ENCODE measurements at regions not wholly inside any gene's neighbourhood (a gene's known extent, or its start where the extent isn't known, plus 50 kb on each side); places are given as distances from the start of the nearest gene placed in this dataset.
A peak's percentile ranks its signal among the peaks of the same experiment; 100 is the strongest.

DNA sequence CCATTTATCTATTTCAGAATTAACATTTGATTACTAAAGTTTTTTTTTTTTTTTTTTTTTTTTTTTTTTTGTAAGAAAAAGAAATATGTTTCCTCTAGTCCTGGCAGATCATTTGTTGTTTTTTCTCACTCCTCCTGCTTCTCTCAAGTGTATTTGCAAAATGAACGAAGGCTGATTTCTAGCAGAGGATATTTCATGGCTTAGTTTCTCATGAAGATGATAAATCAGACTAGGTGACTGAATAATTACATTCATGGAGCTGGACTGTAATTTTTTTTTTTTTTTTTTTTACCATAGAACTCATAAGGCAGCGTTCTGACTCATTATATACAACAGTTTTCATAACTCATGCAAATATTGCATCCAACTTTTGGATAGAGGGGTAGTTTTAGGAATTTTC, 332.5 kb upstream of the SEMA6D start:
- Histone ChIP-seq H4K20me1 (ENCODE audit: low read length) (no peaks in the 10 kb centered on the region), H3K27me3 (ENCODE audit: low read length) (no peaks in the 10 kb centered on the region), H3F3A (ENCODE audit: low read length, unreplicated experiment) (no peaks in the 10 kb centered on the region), H3K4me3 (ENCODE audit: low read length) (no peak overlapping the region), H3K27ac (ENCODE audit: low read length) (no peak overlapping the region), H3K79me2 (ENCODE audit: low read length) (no peaks in the 10 kb centered on the region), H3K9me3 (ENCODE audit: low read length) (no peaks in the 10 kb centered on the region), H3K4me2 (ENCODE audit: low read length) (no peak overlapping the region), H3K4me1 (ENCODE audit: insufficient read depth, low read length) (peaks cover 17% of the 10 kb centered on the region), H3K9ac (ENCODE audit: low read length) (no peak overlapping the region), H3K9me2 (replicated peaks; ENCODE audit: low read length) (no peaks in the 10 kb centered on the region), H3K36me3 (ENCODE audit: low read depth, low read length) (no peaks in the 10 kb centered on the region), H2AFZ (ENCODE audit: low read length) (no peak overlapping the region)
- CTCF ChIA-PET = no interaction called here
- BruUV-seq (replicated peaks) = no TSS peak
- TF ChIP-seq EZH2 (IDR thresholded peaks at IDR 0.05; ENCODE audit: low read length, unreplicated experiment) (no peak), EZH2phosphoT487 (IDR thresholded peaks at IDR 0.05; ENCODE audit: borderline replicate concordance, low read length) (no peak)
- TF ChIP-seq, protein P1, sequence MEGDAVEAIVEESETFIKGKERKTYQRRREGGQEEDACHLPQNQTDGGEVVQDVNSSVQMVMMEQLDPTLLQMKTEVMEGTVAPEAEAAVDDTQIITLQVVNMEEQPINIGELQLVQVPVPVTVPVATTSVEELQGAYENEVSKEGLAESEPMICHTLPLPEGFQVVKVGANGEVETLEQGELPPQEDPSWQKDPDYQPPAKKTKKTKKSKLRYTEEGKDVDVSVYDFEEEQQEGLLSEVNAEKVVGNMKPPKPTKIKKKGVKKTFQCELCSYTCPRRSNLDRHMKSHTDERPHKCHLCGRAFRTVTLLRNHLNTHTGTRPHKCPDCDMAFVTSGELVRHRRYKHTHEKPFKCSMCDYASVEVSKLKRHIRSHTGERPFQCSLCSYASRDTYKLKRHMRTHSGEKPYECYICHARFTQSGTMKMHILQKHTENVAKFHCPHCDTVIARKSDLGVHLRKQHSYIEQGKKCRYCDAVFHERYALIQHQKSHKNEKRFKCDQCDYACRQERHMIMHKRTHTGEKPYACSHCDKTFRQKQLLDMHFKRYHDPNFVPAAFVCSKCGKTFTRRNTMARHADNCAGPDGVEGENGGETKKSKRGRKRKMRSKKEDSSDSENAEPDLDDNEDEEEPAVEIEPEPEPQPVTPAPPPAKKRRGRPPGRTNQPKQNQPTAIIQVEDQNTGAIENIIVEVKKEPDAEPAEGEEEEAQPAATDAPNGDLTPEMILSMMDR (conservative IDR thresholded peaks at IDR 0.05; ENCODE audit: low read depth, low read length) = no peak
- intact Hi-C loops (cut with micrococcal nuclease) = no loop called here
- no peak for DNase-seq
- no peak for ATAC-seq
- POLR2A ChIA-PET (ENCODE audit: unreplicated experiment) = no interaction called here

DNA sequence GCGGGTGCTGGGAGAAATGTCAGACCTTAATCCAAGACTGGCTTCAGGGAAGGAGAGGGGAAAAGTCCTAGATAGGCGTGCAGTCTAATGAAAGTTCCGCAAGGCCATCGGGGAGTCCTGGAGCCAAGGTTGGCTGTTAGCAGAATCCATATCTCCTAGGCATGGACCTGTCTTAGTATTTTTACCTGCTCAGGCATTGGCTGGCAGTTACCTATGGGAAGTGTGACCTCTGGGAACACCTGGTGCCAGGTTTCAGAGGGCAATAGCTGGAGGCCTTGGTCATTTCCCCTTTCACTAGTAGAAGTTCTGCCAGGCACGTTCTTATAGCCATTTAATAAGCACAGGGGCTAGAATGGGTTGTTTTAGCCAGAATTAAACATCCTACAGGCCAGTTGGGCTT, 330.8 kb upstream of the SEMA6D start:
- H3K4me1 ChIP-seq (ENCODE audit: insufficient read depth, low read length) = peaks cover 33% of the 10 kb centered on the region
- TF ChIP-seq EZH2phosphoT487 (IDR thresholded peaks at IDR 0.05; ENCODE audit: borderline replicate concordance, low read length) (no peak), EZH2 (IDR thresholded peaks at IDR 0.05; ENCODE audit: low read length, unreplicated experiment) (no peak)
- TF ChIP-seq, protein P1 (conservative IDR thresholded peaks at IDR 0.05; ENCODE audit: low read depth, low read length) = no peak
- no peak for ATAC-seq
- POLR2A ChIA-PET (ENCODE audit: unreplicated experiment) = no interaction called here
- H3K9me3 ChIP-seq (ENCODE audit: low read length) = no peaks in the 10 kb centered on the region
- no peak overlapping the region for H3K4me3 ChIP-seq (ENCODE audit: low read length)
- no peak overlapping the region for H3K4me2 ChIP-seq (ENCODE audit: low read length)
- no peaks in the 10 kb centered on the region for H3K27me3 ChIP-seq (ENCODE audit: low read length)
- no peaks in the 10 kb centered on the region for H3K9me2 ChIP-seq (replicated peaks; ENCODE audit: low read length)
- H3K27ac ChIP-seq (ENCODE audit: low read length) = no peak overlapping the region
- no peaks in the 10 kb centered on the region for H3K79me2 ChIP-seq (ENCODE audit: low read length)
- no peaks in the 10 kb centered on the region for H4K20me1 ChIP-seq (ENCODE audit: low read length)
- no TSS peak for BruUV-seq (replicated peaks)
- no peak overlapping the region for H3K9ac ChIP-seq (ENCODE audit: low read length)
- H2AFZ ChIP-seq (ENCODE audit: low read length) = no peak overlapping the region
- H3K36me3 ChIP-seq (ENCODE audit: low read depth, low read length) = no peaks in the 10 kb centered on the region
- intact Hi-C loops (cut with micrococcal nuclease) = no loop called here
- no peak for DNase-seq
- no peaks in the 10 kb centered on the region for H3F3A ChIP-seq (ENCODE audit: low read length, unreplicated experiment)
- CTCF ChIA-PET = no interaction called here

DNA sequence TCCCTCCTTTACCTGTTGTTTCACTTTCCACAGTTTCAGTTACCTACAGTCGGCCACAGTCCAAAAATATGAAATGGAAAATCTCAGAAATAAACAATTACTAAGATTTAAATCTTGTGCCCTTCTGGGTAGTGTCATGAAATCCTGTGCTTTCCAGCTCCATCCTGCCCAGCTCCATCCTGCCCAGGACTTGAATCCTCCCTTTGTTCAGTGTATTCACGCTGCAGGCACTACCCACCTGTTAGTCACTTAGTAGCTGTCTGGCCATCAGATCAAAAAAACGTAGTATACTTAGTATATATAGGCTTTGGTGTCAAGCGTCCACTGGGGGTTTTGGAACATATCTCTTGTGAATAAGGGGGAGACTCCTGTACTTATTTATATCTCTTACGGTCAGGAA, 329.0 kb upstream of the SEMA6D start:
- DNase-seq (peak; percentile 48), ATAC-seq (peak; percentile 50)
- H3K9me2 ChIP-seq (replicated peaks; ENCODE audit: low read length) = no peaks in the 10 kb centered on the region
- CTCF ChIA-PET = no interaction called here
- no peaks in the 10 kb centered on the region for H4K20me1 ChIP-seq (ENCODE audit: low read length)
- BruUV-seq (replicated peaks) = no TSS peak
- no peaks in the 10 kb centered on the region for H3K36me3 ChIP-seq (ENCODE audit: low read depth, low read length)
- no peak overlapping the region for H2AFZ ChIP-seq (ENCODE audit: low read length)
- H3K9ac ChIP-seq (ENCODE audit: low read length) = no peak overlapping the region
- H3K9me3 ChIP-seq (ENCODE audit: low read length) = no peaks in the 10 kb centered on the region
- H3K4me1 ChIP-seq (ENCODE audit: insufficient read depth, low read length) = peaks cover 33% of the 10 kb centered on the region
- no peaks in the 10 kb centered on the region for H3F3A ChIP-seq (ENCODE audit: low read length, unreplicated experiment)
- H3K27me3 ChIP-seq (ENCODE audit: low read length) = no peaks in the 10 kb centered on the region
- H3K4me3 ChIP-seq (ENCODE audit: low read length) = no peak overlapping the region
- no peak for TF ChIP-seq EZH2phosphoT487 (IDR thresholded peaks at IDR 0.05; ENCODE audit: borderline replicate concordance, low read length)
- TF ChIP-seq, protein P1 (conservative IDR thresholded peaks at IDR 0.05; ENCODE audit: low read depth, low read length) = no peak
- no peaks in the 10 kb centered on the region for H3K79me2 ChIP-seq (ENCODE audit: low read length)
- POLR2A ChIA-PET (ENCODE audit: unreplicated experiment) = no interaction called here
- intact Hi-C loops (cut with micrococcal nuclease) = no loop called here
- 0 out of 2 replicates have a peak overlapping the region, but pooled peaks have one; percentile 22 for H3K4me2 ChIP-seq (ENCODE audit: low read length)
- no peak overlapping the region for H3K27ac ChIP-seq (ENCODE audit: low read length)

Data from PC-3 (cell line).